ENCODE measurements at regions not wholly inside any gene's neighbourhood (a gene's known extent, or its start where the extent isn't known, plus 50 kb on each side); places are given as distances from the start of the nearest gene placed in this dataset.

- intact Hi-C loops (cut with micrococcal nuclease; ENCODE audit: unreplicated experiment), result loop anchor here (10.0 kb wide), 2 partner anchors 1024 to 1144 kb away; no protein-coding TSS in a partner anchor
- FAIRE-seq, result no peak
- in situ Hi-C loops (cut with HindIII; ENCODE audit: extremely low pct_ligation_motif_present, low pct_unique_long_range_greater_than_20kb), result no loop called here
These were observed 88.3 kb downstream of the RSL24D1 start for GRCh38 chr15:55108448-55108847.

More at GRCh38 chr15:55108448-55108847, 88.3 kb downstream of the RSL24D1 start:
- H3K27ac ChIP-seq (ENCODE audit: extremely low read length, insufficient read depth, low read length), result no peak overlapping the region
- H4K20me1 ChIP-seq (ENCODE audit: insufficient read depth, low read length), result no peaks in the 10 kb centered on the region
- no TSS peak for BruUV-seq (replicated peaks)
- TF ChIP-seq PAX8 (CRISPR knock-in tag; IDR thresholded peaks at IDR 0.05; ENCODE audit: borderline replicate concordance), result no peak
- TF ChIP-seq KDM1A (CRISPR knock-in tag; IDR thresholded peaks at IDR 0.05), result no peak
- peak; percentile 43; the same call in 1 of the 2 replicates for TF ChIP-seq MAFF (IDR thresholded peaks at IDR 0.05; ENCODE audit: low read depth, low read length)
- no peak for TF ChIP-seq ELF1 (CRISPR knock-in tag; IDR thresholded peaks at IDR 0.05)
- no peak for TF ChIP-seq MTERF4 (CRISPR knock-in tag; IDR thresholded peaks at IDR 0.05)
- no peak for TF ChIP-seq NR2F1 (CRISPR knock-in tag; IDR thresholded peaks at IDR 0.05)
- TF ChIP-seq MED8 (CRISPR knock-in tag; IDR thresholded peaks at IDR 0.05; ENCODE audit: insufficient replicate concordance), result no peak
- TF ChIP-seq ZNF432 (CRISPR knock-in tag; IDR thresholded peaks at IDR 0.05; ENCODE audit: borderline replicate concordance), result no peak
- TF ChIP-seq ZNF740 (CRISPR knock-in tag; IDR thresholded peaks at IDR 0.05), result no peak
- no peak for TF ChIP-seq MAZ (IDR thresholded peaks at IDR 0.05; ENCODE audit: borderline replicate concordance, low read depth, low read length)
- TF ChIP-seq MAZ (CRISPR knock-in tag; IDR thresholded peaks at IDR 0.05; ENCODE audit: low read depth), result no peak
- no peak for TF ChIP-seq RFXANK (CRISPR knock-in tag; IDR thresholded peaks at IDR 0.05)
- no peak for TF ChIP-seq GATAD1 (CRISPR knock-in tag; IDR thresholded peaks at IDR 0.05)
- TF ChIP-seq POGK (CRISPR knock-in tag; conservative IDR thresholded peaks at IDR 0.05), result no peak
- TF ChIP-seq MAFK (conservative IDR thresholded peaks at IDR 0.05 in 1 of 2, IDR thresholded peaks at IDR 0.05 in 1 of 2; ENCODE audit: low read length in 2 of 2), result peak; percentile 54 to 67; a peak in 3 of 4 replicates
- TF ChIP-seq CCDC6 (CRISPR knock-in tag; IDR thresholded peaks at IDR 0.05), result no peak
- 40% methylated on average over 5 of the region's 5 CpGs for WGBS (ENCODE audit: low lambda C conversion rate)
- CTCF ChIA-PET (ENCODE audit: low intra/inter-chr PET ratio, low total read pairs), result interaction anchor here (1.5 to 1.6 kb wide), 2 partner anchors 1025 to 1300 kb away, joined by 3 read pairs; no protein-coding TSS in a partner anchor
- no peak overlapping the region for H3K4me2 ChIP-seq (ENCODE audit: low read depth, low read length)
- DNase-seq (ENCODE audit: low spot score), result no peak
- no peaks in the 10 kb centered on the region for H3K36me3 ChIP-seq (replicated peaks in 1 of 2; ENCODE audit: control insufficient read depth in 1 of 2, insufficient read depth in 2 of 2, low read length in 2 of 2)
- H3K4me1 ChIP-seq (ENCODE audit: insufficient read depth, low read length), result peaks cover 14% of the 10 kb centered on the region
- H3K4me3 ChIP-seq (replicated peaks in 1 of 3; ENCODE audit: insufficient read depth in 1 of 3, low read depth in 2 of 3, low read length in 3 of 3), result no peak overlapping the region
- no peaks in the 10 kb centered on the region for H3K9me3 ChIP-seq (ENCODE audit: low read length)
- H3K27me3 ChIP-seq (ENCODE audit: control insufficient read depth in 1 of 2, insufficient read depth in 2 of 2, low read length in 2 of 2), result no peaks in the 10 kb centered on the region
- H2AFZ ChIP-seq (ENCODE audit: low read length), result no peak overlapping the region
- no peaks in the 10 kb centered on the region for H3K79me2 ChIP-seq (ENCODE audit: insufficient read depth, low read length)
- H3K9ac ChIP-seq (ENCODE audit: insufficient read depth, low read depth, low read length), result no peak overlapping the region
- POLR2A ChIA-PET, result no interaction called here
- no peak for ATAC-seq

All from HepG2 (cell line).